SK-N-MC (cell line): ENCODE measurements at regions not wholly inside any gene's neighbourhood (a gene's known extent, or its start where the extent isn't known, plus 50 kb on each side); places are given as distances from the start of the nearest gene placed in this dataset.

Source experiments
- EZH2 ChIP-seq: fragments of 200-600 bp; sonication (generic); IDR thresholded peaks from one replicate; pipeline ENCODE4 v1.6.1; 2017; ENCODE audit warnings: antibody characterized with exemption
- POLR2AphosphoS5 ChIP-seq: IDR thresholded peaks from 2 replicates; pipeline ENCODE4 v1.6.1; 2012; ENCODE audit warnings: mild to moderate bottlenecking, low read depth, low read length, borderline replicate concordance

- TF ChIP-seq POLR2AphosphoS5 (no peak), EZH2 (no peak)
These were observed 436.5 kb upstream of the MGMT start for GRCh38 chr10:129030603-129030895.
